ENCODE measurements at regions not wholly inside any gene's neighbourhood (a gene's known extent, or its start where the extent isn't known, plus 50 kb on each side); places are given as distances from the start of the nearest gene placed in this dataset.

GRCh38 chr1:2935751-2936390 lies 85.4 kb upstream of the ACTRT2 start:
- CTCF ChIA-PET = no interaction called here
- WGBS (ENCODE audit: insufficient coverage) = 89% methylated on average over 15 of the region's 23 CpGs
- no peaks in the 10 kb centered on the region for H3K79me2 ChIP-seq (ENCODE audit: control insufficient read depth, insufficient read depth, low read length)
- H3K9me3 ChIP-seq (ENCODE audit: control extremely low read depth in 1 of 3, control insufficient read depth in 2 of 3, insufficient read depth in 1 of 3, low read length in 2 of 3) = peaks cover 0 to 10% (median 3%) of the 10 kb centered on the region in 3 donors
- no peaks in the 10 kb centered on the region for H3K4me1 ChIP-seq (ENCODE audit: control insufficient read depth in 2 of 2, insufficient read depth in 2 of 2, low read length in 2 of 2)
- H3K4me3 ChIP-seq (ENCODE audit: control extremely low read depth in 1 of 5, extremely low read depth in 1 of 5, insufficient read depth in 1 of 5, low read depth in 2 of 5, low read length in 4 of 5) = no peak overlapping the region
- H3K36me3 ChIP-seq (replicated peaks in 1 of 2; ENCODE audit: control extremely low read depth in 1 of 2, control insufficient read depth in 1 of 2, extremely low read depth in 1 of 2, insufficient read depth in 2 of 2, low read length in 1 of 2) = no peaks in the 10 kb centered on the region
- intact Hi-C loops (cut with micrococcal nuclease) = loop anchor here (10.0 kb wide), 1 partner anchor 761 kb away; no protein-coding TSS in a partner anchor
- Mint-ChIP-seq H3K4me1 (no peaks in the 10 kb centered on the region), H3K9me3 (ENCODE audit: insufficient read depth) (peaks cover 7% of the 10 kb centered on the region), H3K4me3 (no peak overlapping the region), H3K27ac (no peak overlapping the region), H3K27me3 (no peaks in the 10 kb centered on the region)
- POLR2A ChIA-PET = no interaction called here
- no peak for TF ChIP-seq CTCF (IDR thresholded peaks at IDR 0.05)
- TF ChIP-seq EZH2 (IDR thresholded peaks at IDR 0.05; ENCODE audit: borderline replicate concordance, insufficient read depth, low read depth, low read length, poor library complexity, severe bottlenecking) = no peak
- H3K27ac ChIP-seq (ENCODE audit: low read length in 2 of 2) = no peak overlapping the region
- H3K4me2 ChIP-seq (replicated peaks; ENCODE audit: low read depth, low read length, poor library complexity, severe bottlenecking) = no peak overlapping the region
- no peaks in the 10 kb centered on the region for H4K20me1 ChIP-seq (ENCODE audit: control insufficient read depth, insufficient read depth, low read length, poor library complexity, severe bottlenecking)
- no peaks in the 10 kb centered on the region for H3K27me3 ChIP-seq (replicated peaks in 1 of 4; ENCODE audit: control extremely low read depth in 1 of 4, control insufficient read depth in 3 of 4, insufficient read depth in 4 of 4, low read length in 3 of 4)
- DNase-seq = no peak
- no peak for ATAC-seq (ENCODE audit: low read depth)
- no peak overlapping the region for H2AFZ ChIP-seq (ENCODE audit: insufficient read depth, low read depth, low read length, poor library complexity, severe bottlenecking)
- H3K9ac ChIP-seq (ENCODE audit: low read length) = no peak overlapping the region

- DNase-seq (no peak), ATAC-seq (ENCODE audit: low read depth) (no peak)
- Histone ChIP-seq H3K4me1 (ENCODE audit: control insufficient read depth in 2 of 2, insufficient read depth in 2 of 2, low read length in 2 of 2) (no peaks in the 10 kb centered on the region), H3K4me3 (ENCODE audit: control extremely low read depth in 1 of 5, extremely low read depth in 1 of 5, insufficient read depth in 1 of 5, low read depth in 2 of 5, low read length in 4 of 5) (no peak overlapping the region), H2AFZ (ENCODE audit: insufficient read depth, low read depth, low read length, poor library complexity, severe bottlenecking) (no peak overlapping the region), H3K9me3 (ENCODE audit: control extremely low read depth in 1 of 3, control insufficient read depth in 2 of 3, insufficient read depth in 1 of 3, low read length in 2 of 3) (peaks cover 0 to 16% (median 8%) of the 10 kb centered on the region in 3 donors), H3K27me3 (replicated peaks in 1 of 4; ENCODE audit: control extremely low read depth in 1 of 4, control insufficient read depth in 3 of 4, insufficient read depth in 4 of 4, low read length in 3 of 4) (no peaks in the 10 kb centered on the region), H3K27ac (ENCODE audit: low read length in 2 of 2) (no peak overlapping the region), H3K4me2 (replicated peaks; ENCODE audit: low read depth, low read length, poor library complexity, severe bottlenecking) (no peak overlapping the region), H4K20me1 (ENCODE audit: control insufficient read depth, insufficient read depth, low read length, poor library complexity, severe bottlenecking) (no peaks in the 10 kb centered on the region), H3K9ac (ENCODE audit: low read length) (no peak overlapping the region), H3K79me2 (ENCODE audit: control insufficient read depth, insufficient read depth, low read length) (no peaks in the 10 kb centered on the region), H3K36me3 (replicated peaks in 1 of 2; ENCODE audit: control extremely low read depth in 1 of 2, control insufficient read depth in 1 of 2, extremely low read depth in 1 of 2, insufficient read depth in 2 of 2, low read length in 1 of 2) (no peaks in the 10 kb centered on the region)
- H3K4me3 Mint-ChIP-seq = no peak overlapping the region
- no peak overlapping the region for H3K27ac Mint-ChIP-seq
- ChIA-PET POLR2A (no interaction called here), CTCF (no interaction called here)
- intact Hi-C loops (cut with micrococcal nuclease) = loop anchor here (10.0 kb wide), 1 partner anchor 762 kb away; no protein-coding TSS in a partner anchor
- TF ChIP-seq EZH2 (IDR thresholded peaks at IDR 0.05; ENCODE audit: borderline replicate concordance, insufficient read depth, low read depth, low read length, poor library complexity, severe bottlenecking) = no peak
- no peak for TF ChIP-seq CTCF (IDR thresholded peaks at IDR 0.05)
- no peaks in the 10 kb centered on the region for H3K4me1 Mint-ChIP-seq
- WGBS (ENCODE audit: insufficient coverage) = 89% methylated on average over 15 of the region's 22 CpGs
- peaks cover 11% of the 10 kb centered on the region for H3K9me3 Mint-ChIP-seq (ENCODE audit: insufficient read depth)
- H3K27me3 Mint-ChIP-seq = no peaks in the 10 kb centered on the region
Measured at GRCh38 chr1:2936559-2937515, 84.4 kb upstream of the ACTRT2 start.
